Parathyroid adenoma (tissue), 2 donors: ENCODE measurements at regions not wholly inside any gene's neighbourhood (a gene's known extent, or its start where the extent isn't known, plus 50 kb on each side); places are given as distances from the start of the nearest gene placed in this dataset.

Experiments
- H2AFZ ChIP-seq: fragments of 300-600 bp; sonication (generic); one replicate; pipeline ENCODE4 v1.7.0; 2017; ENCODE audit warnings: antibody characterized with exemption, mild to moderate bottlenecking
- H3K27ac ChIP-seq: fragments of 300-600 bp; sonication (generic); one replicate; pipeline ENCODE4 v1.7.0; 2017
- H3K27me3 ChIP-seq: fragments of 300-600 bp; sonication (generic); one replicate; pipeline ENCODE4 v1.7.0; 2017; ENCODE audit warnings: low read length; ENCODE audit not compliant: control insufficient read depth, insufficient read depth
- H3K36me3 ChIP-seq: fragments of 300-600 bp; sonication (generic); one replicate; pipeline ENCODE4 v1.7.0; 2017; ENCODE audit warnings: low read length; ENCODE audit not compliant: control insufficient read depth, insufficient read depth
- H3K4me1 ChIP-seq: fragments of 300-600 bp; sonication (generic); one replicate; pipeline ENCODE4 v1.7.0; 2017; ENCODE audit warnings: control low read depth
- H3K4me2 ChIP-seq: fragments of 300-600 bp; sonication (generic); one replicate; pipeline ENCODE4 v1.7.0; 2017; ENCODE audit warnings: low read length
- H3K4me3 ChIP-seq: fragments of 300-600 bp; sonication (generic); one replicate; pipeline ENCODE4 v1.7.0; 2017; ENCODE audit warnings: low read depth, low read length
- H3K79me2 ChIP-seq: fragments of 300-600 bp; sonication (generic); one replicate; pipeline ENCODE4 v1.7.0; 2017; ENCODE audit warnings: control low read depth
- H3K9ac ChIP-seq: fragments of 300-600 bp; sonication (generic); one replicate; pipeline ENCODE4 v1.7.0; 2017; ENCODE audit warnings: mild to moderate bottlenecking
- H3K9me3 ChIP-seq: fragments of 300-600 bp; sonication (generic); one replicate; pipeline ENCODE4 v1.7.0; 2017; ENCODE audit warnings: low read length; ENCODE audit not compliant: control insufficient read depth
- CTCF ChIP-seq: fragments of 300-600 bp; sonication (generic); IDR thresholded peaks from one replicate; pipeline ENCODE4 v1.7.0; 2017; ENCODE audit warnings: antibody characterized with exemption, mild to moderate bottlenecking
- donor health status: primary hyperparathyroidism.

DNA sequence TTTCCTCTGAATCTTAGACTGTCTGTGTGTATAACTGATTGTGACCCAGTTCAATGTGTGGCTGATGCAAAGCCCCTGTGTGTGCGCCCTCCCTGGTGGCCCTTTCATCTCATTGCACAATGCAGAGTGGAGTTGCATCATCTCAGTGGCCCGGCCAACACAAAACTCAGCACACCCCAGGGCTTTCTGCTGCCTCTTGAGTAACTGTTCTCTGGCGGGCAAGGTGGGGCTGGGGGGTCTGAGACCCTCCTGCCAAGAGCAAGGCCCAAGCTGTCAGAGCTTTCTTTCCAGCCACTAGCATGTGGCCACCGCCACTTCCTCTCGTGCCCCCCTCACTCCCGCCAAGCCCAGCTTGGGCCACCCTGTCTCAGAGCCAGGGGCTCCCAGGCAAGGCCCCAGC is 80.7 kb upstream of the ALDH1L1 start:
- Histone ChIP-seq H3K9ac (no peak overlapping the region), H3K4me3 (no peak overlapping the region), H3K27ac (no peak overlapping the region), H3K4me2 (no peak overlapping the region), H3K36me3 (no peaks in the 10 kb centered on the region), H2AFZ (no peak overlapping the region), H3K4me1 (no peaks in the 10 kb centered on the region), H3K9me3 (no peaks in the 10 kb centered on the region), H3K79me2 (no peaks in the 10 kb centered on the region), H3K27me3 (no peaks in the 10 kb centered on the region)
- TF ChIP-seq CTCF = no peak

DNA sequence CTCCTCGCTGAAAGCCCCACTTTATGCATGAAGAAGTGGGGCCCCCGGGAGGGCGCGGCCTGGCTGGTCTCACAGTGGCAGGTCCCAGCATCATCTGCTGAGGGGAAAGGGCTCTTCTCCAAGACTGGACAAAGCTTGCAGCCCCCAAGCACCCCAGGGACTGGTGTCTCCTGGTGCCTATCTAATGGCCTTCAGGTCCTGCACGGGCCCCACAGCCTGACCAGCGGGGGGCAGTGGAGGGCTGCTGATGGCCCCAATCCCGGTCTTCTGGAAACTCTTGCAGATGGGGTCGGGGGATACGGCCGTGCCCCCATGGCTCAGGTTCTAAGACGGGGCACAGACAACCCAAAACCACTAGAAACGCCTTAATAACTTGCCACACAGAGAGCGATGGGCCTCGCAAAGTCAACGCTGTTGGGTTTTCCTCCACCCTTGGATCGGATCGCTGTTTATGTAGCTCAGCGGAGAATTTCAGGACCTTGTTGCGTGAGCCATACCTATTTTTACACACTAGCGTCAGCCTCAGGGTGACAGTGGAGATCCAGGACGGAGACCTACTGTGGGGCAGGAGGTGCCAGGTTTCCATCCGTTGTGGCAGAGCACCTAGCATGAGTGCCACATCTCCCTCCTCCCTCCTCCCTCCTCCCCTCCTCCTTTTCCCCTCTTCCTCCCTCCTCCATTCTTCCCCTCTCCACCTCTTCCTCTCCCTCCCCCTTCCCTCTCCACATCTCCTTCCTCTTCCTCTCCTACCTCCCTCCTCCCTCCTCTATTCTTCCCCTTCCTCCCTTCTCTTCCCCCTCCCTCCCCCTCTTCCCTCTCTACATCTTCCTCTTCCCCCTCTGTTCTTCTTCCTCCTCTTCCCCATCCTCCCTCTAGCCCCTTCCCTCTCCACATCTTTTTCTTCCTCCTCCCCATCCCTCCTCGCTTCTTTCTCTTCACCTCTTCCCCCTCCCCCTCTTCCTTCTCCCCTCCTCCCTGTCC is 79.3 kb upstream of the ALDH1L1 start:
- no peaks in the 10 kb centered on the region for H3K36me3 ChIP-seq
- no peaks in the 10 kb centered on the region for H3K27me3 ChIP-seq
- H3K4me3 ChIP-seq = no peak overlapping the region
- H3K27ac ChIP-seq = no peak overlapping the region
- H3K4me2 ChIP-seq = no peak overlapping the region
- H3K9ac ChIP-seq = no peak overlapping the region
- peak; percentile 69 for TF ChIP-seq CTCF
- H2AFZ ChIP-seq = no peak overlapping the region
- no peaks in the 10 kb centered on the region for H3K4me1 ChIP-seq
- no peaks in the 10 kb centered on the region for H3K9me3 ChIP-seq
- no peaks in the 10 kb centered on the region for H3K79me2 ChIP-seq

GRCh38 chr3:126258670-126259069 is 78.3 kb upstream of the ALDH1L1 start:
- no peak overlapping the region for H2AFZ ChIP-seq
- H3K4me3 ChIP-seq = no peak overlapping the region
- H3K27ac ChIP-seq = no peak overlapping the region
- no peaks in the 10 kb centered on the region for H3K9me3 ChIP-seq
- no peak overlapping the region for H3K4me2 ChIP-seq
- H3K4me1 ChIP-seq = no peaks in the 10 kb centered on the region
- no peaks in the 10 kb centered on the region for H3K79me2 ChIP-seq
- no peak overlapping the region for H3K9ac ChIP-seq
- TF ChIP-seq CTCF = no peak
- no peaks in the 10 kb centered on the region for H3K36me3 ChIP-seq
- H3K27me3 ChIP-seq = no peaks in the 10 kb centered on the region

GRCh38 chr3:126257984-126258383 is 77.6 kb upstream of the ALDH1L1 start:
- Histone ChIP-seq H3K4me1 (no peaks in the 10 kb centered on the region), H2AFZ (no peak overlapping the region), H3K9me3 (no peaks in the 10 kb centered on the region), H3K27me3 (no peaks in the 10 kb centered on the region), H3K79me2 (no peaks in the 10 kb centered on the region), H3K4me2 (no peak overlapping the region), H3K27ac (no peak overlapping the region), H3K4me3 (no peak overlapping the region), H3K9ac (no peak overlapping the region), H3K36me3 (no peaks in the 10 kb centered on the region)
- no peak for TF ChIP-seq CTCF

DNA sequence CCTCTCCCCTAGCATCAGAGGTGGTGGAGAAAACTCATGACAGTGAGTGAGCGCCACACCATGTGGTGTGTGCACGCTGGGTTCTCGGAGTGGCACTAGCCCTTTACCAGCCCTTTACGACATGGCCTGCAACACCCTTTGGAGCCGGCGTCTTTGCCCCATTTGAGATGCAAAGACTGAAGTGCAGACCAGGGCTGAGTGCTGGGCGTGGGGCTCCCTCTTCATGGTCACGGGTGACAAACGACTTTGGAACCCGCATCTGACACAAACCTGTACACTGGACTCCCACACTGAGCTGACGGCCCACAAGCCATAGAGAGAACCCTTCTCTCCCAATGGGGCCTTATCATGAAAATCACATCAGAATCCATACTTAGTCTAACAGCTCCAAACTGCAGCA is 76.8 kb upstream of the ALDH1L1 start:
- Histone ChIP-seq H3K9ac (no peak overlapping the region), H3K4me3 (no peak overlapping the region), H3K4me2 (no peak overlapping the region), H3K9me3 (no peaks in the 10 kb centered on the region), H3K4me1 (no peaks in the 10 kb centered on the region), H3K36me3 (no peaks in the 10 kb centered on the region), H3K27ac (no peak overlapping the region), H2AFZ (no peak overlapping the region), H3K27me3 (no peaks in the 10 kb centered on the region), H3K79me2 (no peaks in the 10 kb centered on the region)
- TF ChIP-seq CTCF = no peak
